GM12892 (cell line): ENCODE measurements at regions not wholly inside any gene's neighbourhood (a gene's known extent, or its start where the extent isn't known, plus 50 kb on each side); places are given as distances from the start of the nearest gene placed in this dataset.

ENCODE experiments used
- DNase-seq: peaks from one replicate; pipeline ENCODE4 v3.0.0; 2011; ENCODE audit not compliant: insufficient read length
- FAIRE-seq: peaks from 2 replicates; lab custom pipeline; 2011; peaks lifted over from hg19 to GRCh38; lab: Jason Lieb, UNC
- POLR2A ChIP-seq: IDR thresholded peaks from 2 replicates; pipeline ENCODE4 v1.6.1; 2011; ENCODE audit warnings: low read depth, low read length, control low read depth
- POLR2AphosphoS5 ChIP-seq: IDR thresholded peaks from 2 replicates; pipeline ENCODE4 v1.6.1; 2011; ENCODE audit warnings: low read depth, low read length, control low read depth
- TAF1 ChIP-seq: IDR thresholded peaks from 2 replicates; pipeline ENCODE4 v1.6.1; 2011; ENCODE audit warnings: low read depth, mild to moderate bottlenecking, control low read depth, low read length, borderline replicate concordance

DNA sequence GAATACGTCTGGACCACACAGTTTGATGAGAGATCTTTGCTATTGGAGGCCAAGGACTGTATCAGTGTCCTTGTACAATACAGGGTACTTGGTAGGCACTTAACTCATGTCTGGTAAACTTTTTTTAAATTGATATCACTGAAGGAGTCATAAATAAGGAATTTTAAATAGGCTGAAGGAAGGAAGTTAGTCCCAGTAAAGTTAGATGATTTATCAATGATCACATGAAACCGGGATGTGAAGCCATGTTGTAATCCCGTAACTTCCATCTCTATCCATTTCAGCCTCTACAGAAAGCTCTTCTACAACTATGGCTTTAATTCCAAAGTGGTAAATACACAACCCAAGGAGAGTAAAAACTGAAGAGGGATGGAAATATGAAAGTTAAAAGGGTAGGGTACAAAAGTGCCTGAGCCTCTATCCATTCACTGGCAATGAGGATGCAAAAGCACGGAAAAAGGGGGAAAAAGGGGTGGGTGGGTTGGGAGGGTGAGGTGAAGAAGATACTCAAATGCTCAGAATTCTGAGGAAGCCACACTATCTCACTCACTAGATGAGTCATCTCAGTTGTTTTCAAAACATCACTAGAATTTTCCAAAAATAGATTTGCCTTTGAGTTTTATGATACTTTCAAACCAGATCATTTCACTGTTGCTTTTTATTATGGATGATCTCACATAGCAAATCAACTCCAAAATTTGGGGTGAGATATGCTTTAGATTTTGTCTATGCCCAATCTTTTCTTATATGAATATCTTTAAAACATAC lies 1053.5 kb downstream of the NR2F1-AS1 start:
- no peak for DNase-seq
- FAIRE-seq = no peak
- TF ChIP-seq TAF1 (no peak), POLR2AphosphoS5 (no peak), POLR2A (no peak)

DNA sequence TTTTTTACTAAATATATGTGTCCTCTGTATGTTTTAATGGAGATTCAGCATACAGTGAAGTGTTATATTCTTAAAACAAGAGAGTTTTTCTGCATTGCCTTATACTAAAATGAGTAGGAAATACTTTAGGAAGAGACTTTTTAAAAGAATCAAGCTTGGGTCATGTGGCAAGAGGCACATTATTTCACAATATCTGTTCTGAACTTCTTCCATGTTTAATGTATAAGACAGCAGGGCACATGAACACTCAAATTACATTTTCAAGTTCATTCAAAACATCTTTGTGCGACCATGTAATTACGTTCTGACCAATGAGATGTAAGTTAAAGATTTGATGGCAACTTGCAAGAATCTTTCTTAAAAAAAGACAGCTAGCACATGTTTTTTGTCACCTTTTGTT lies 1055.9 kb downstream of the NR2F1-AS1 start:
- DNase-seq = no peak
- FAIRE-seq = no peak
- no peak for TF ChIP-seq POLR2A
- no peak for TF ChIP-seq POLR2AphosphoS5
- no peak for TF ChIP-seq TAF1

- no peak for FAIRE-seq
- no peak for DNase-seq
Measured at GRCh38 chr5:92519811-92520632, 1061.0 kb downstream of the NR2F1-AS1 start.

DNA sequence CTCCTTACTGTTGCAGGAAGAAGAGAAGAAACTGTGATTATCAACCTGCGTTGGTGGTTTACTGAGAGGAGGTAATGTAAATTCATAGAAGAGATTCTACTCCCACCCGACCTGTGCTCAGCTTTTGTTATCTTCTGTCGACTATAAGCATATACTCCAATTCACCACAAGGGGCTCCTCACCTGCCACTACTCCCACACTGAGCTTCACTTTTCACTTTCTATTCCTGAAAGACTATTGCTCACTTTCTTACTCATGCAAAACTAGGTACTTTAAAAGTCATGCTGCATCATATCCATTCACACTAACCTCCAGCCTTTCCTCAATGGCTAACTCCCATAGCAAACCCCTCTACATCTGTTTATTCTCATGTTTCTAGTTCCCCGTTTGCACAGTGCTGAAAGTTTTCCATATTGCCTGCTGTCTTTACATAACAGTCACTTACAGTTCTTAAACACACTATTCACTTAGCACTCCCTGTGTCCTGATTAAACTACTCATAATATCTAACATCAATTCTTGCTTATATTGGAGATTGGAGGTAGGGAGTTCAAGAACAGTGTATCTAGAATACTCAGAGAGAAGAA lies 1062.6 kb downstream of the NR2F1-AS1 start:
- TF ChIP-seq POLR2A = no peak
- no peak for TF ChIP-seq TAF1
- TF ChIP-seq POLR2AphosphoS5 = no peak
- peak; percentile 10 for DNase-seq
- peak; percentile 80 for FAIRE-seq

More at GRCh38 chr5:92519811-92520632, 1061.0 kb downstream of the NR2F1-AS1 start:
- TF ChIP-seq POLR2A (no peak), TAF1 (no peak), POLR2AphosphoS5 (no peak)

DNA sequence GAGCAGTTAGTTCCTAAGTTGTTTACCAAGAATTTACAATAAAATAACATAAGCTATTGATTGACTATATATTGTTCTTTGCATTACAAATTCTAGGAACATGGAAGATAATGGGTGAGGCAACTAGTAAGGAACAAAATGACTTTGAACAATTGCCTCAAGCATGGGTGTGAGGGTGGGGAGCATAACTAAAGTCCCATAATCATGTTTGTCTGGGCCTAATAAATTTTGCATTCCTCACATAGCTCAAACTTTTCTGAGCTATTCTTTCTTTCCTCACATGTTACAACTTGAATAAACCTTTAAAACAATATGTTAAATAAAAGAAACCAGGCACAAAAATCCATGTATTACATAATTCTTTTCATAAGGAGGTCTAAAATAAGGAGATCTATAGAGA lies 1066.1 kb downstream of the NR2F1-AS1 start:
- no peak for TF ChIP-seq POLR2A
- TF ChIP-seq POLR2AphosphoS5 = no peak
- no peak for TF ChIP-seq TAF1
- DNase-seq (no peak), FAIRE-seq (no peak)

GRCh38 chr5:92513067-92513466 lies 1068.0 kb downstream of the NR2F1-AS1 start:
- no peak for FAIRE-seq

DNA sequence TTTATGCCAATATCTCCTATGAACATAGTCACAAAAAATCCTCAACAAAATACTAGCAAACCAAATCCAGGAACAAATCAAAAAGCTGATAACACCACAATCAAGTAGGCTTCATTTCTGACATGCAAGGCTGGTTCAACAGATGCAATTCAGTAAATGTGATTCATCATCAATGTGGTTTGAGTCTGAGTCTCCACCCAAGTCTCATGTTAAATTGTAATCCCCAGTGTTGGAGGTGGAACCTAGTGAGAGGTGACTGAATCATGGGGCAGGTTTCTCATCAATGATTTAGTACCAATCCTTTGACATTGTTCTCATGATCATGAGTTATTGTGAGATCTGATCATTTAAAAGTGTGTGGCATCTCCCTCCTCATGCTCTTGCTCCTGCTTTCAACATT lies 1072.7 kb downstream of the NR2F1-AS1 start:
- FAIRE-seq (no peak), DNase-seq (no peak)
- no peak for TF ChIP-seq POLR2AphosphoS5
- TF ChIP-seq TAF1 = no peak
- TF ChIP-seq POLR2A = no peak

More at GRCh38 chr5:92513067-92513466, 1068.0 kb downstream of the NR2F1-AS1 start:
- TF ChIP-seq POLR2A (no peak), TAF1 (no peak), POLR2AphosphoS5 (no peak)
- no peak for DNase-seq

GRCh38 chr5:92505925-92506324 lies 1075.1 kb downstream of the NR2F1-AS1 start:
- TF ChIP-seq POLR2AphosphoS5 = no peak
- no peak for TF ChIP-seq TAF1
- TF ChIP-seq POLR2A = no peak
- FAIRE-seq (no peak), DNase-seq (no peak)

DNA sequence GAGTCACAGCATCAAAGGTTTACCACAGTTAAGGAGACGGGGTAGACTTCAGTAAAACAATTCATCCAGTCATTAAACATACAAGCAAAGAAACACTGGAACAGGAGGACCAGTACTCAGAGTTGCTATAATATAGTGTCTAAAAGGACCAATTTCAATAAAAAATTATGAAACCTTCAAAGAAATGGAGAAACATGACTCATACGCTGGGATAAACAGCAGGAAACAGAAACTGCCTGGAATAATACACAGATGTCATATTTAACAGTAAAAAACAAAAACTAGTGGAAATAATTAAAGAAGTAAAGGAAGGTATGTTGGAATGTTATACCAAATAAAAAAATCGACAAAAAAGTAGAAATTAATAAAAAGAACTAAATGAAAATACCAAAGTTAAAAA lies 1075.9 kb downstream of the NR2F1-AS1 start:
- TF ChIP-seq POLR2A (no peak), TAF1 (no peak), POLR2AphosphoS5 (no peak)
- FAIRE-seq = no peak
- DNase-seq = no peak

- TF ChIP-seq POLR2AphosphoS5 (no peak), TAF1 (no peak)
- DNase-seq (no peak), FAIRE-seq (no peak)
Measured at GRCh38 chr5:92504346-92504745, 1076.7 kb downstream of the NR2F1-AS1 start.

GRCh38 chr5:92500752-92501151 lies 1080.3 kb downstream of the NR2F1-AS1 start:
- DNase-seq (no peak), FAIRE-seq (no peak)
- TF ChIP-seq POLR2AphosphoS5 = no peak
- TF ChIP-seq POLR2A = no peak
- TF ChIP-seq TAF1 = no peak
